ENCODE measurements at regions not wholly inside any gene's neighbourhood (a gene's known extent, or its start where the extent isn't known, plus 50 kb on each side); places are given as distances from the start of the nearest gene placed in this dataset.
A peak's percentile ranks its signal among the peaks of the same experiment; 100 is the strongest.

DNA sequence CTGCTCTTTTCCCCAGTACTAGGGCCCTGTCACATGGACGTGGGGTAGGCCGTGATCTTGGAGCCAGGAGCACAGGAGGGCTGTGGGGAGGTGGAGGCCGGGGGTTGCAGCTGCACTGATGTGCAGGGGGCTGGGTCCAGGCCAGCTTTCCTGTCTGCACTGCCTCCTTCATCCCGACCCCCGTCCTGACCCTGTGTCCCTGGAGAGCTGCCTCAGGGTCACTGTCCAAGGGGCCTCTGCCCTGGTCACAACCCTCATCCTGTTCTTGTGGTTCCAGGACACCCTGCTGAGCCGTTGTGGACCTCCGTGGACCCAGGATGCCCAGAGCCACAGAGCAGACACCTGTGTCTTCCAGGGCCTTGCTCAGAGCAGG is 91.7 kb upstream of the ADRA2C start:
- H3K4me3 ChIP-seq (replicated peaks in 1 of 3; ENCODE audit: insufficient read depth in 1 of 3, low read depth in 2 of 3, low read length in 3 of 3) = no peak overlapping the region
- no peak overlapping the region for H3K27ac ChIP-seq (ENCODE audit: extremely low read length, insufficient read depth, low read length)
- no peak overlapping the region for H2AFZ ChIP-seq (ENCODE audit: low read length)
- H3K9me3 ChIP-seq (ENCODE audit: low read length) = peaks cover 9% of the 10 kb centered on the region; the same call in 1 of the 2 replicates
- no TSS peak for BruUV-seq (replicated peaks)
- intact Hi-C loops (cut with micrococcal nuclease; ENCODE audit: unreplicated experiment) (no loop called here), in situ Hi-C loops (cut with HindIII; ENCODE audit: extremely low pct_ligation_motif_present, low pct_unique_long_range_greater_than_20kb) (no loop called here)
- no peak overlapping the region for H3K9ac ChIP-seq (ENCODE audit: insufficient read depth, low read depth, low read length)
- ChIA-PET POLR2A (no interaction called here), CTCF (ENCODE audit: low intra/inter-chr PET ratio, low total read pairs) (no interaction called here)
- H3K36me3 ChIP-seq (replicated peaks in 1 of 2; ENCODE audit: control insufficient read depth in 1 of 2, insufficient read depth in 2 of 2, low read length in 2 of 2) = no peaks in the 10 kb centered on the region
- DNase-seq (ENCODE audit: low spot score) (no peak), FAIRE-seq (no peak), ATAC-seq (no peak)
- no peak overlapping the region for H3K4me2 ChIP-seq (ENCODE audit: low read depth, low read length)
- no peak for TF ChIP-seq ZNF552 (CRISPR knock-in tag; IDR thresholded peaks at IDR 0.05; ENCODE audit: borderline replicate concordance)
- no peak for TF ChIP-seq ZBTB20 (CRISPR knock-in tag; IDR thresholded peaks at IDR 0.05; ENCODE audit: borderline replicate concordance, low read depth)
- peak; percentile 47 for TF ChIP-seq PCBP2 (optimal IDR thresholded peaks at IDR 0.05; ENCODE audit: low read depth, low read length, poor library complexity, severe bottlenecking)
- TF ChIP-seq MBNL3 (CRISPR knock-in tag; conservative IDR thresholded peaks at IDR 0.05) = no peak
- no peak for TF ChIP-seq ZNF501 (CRISPR knock-in tag; IDR thresholded peaks at IDR 0.05)
- TF ChIP-seq ZNF550 (CRISPR knock-in tag; IDR thresholded peaks at IDR 0.05; ENCODE audit: borderline replicate concordance) = no peak
- no peaks in the 10 kb centered on the region for H4K20me1 ChIP-seq (ENCODE audit: insufficient read depth, low read length)
- H3K27me3 ChIP-seq (ENCODE audit: control insufficient read depth in 1 of 2, insufficient read depth in 2 of 2, low read length in 2 of 2) = peaks cover 6 to 39% of the 10 kb centered on the region in 2 experiments; a peak in 4 of 5 replicates
- H3K79me2 ChIP-seq (ENCODE audit: insufficient read depth, low read length) = no peaks in the 10 kb centered on the region
- 16% methylated on average over 3 of the region's 7 CpGs for WGBS (ENCODE audit: low lambda C conversion rate)
- H3K4me1 ChIP-seq (ENCODE audit: insufficient read depth, low read length) = peaks cover 18% of the 10 kb centered on the region

DNA sequence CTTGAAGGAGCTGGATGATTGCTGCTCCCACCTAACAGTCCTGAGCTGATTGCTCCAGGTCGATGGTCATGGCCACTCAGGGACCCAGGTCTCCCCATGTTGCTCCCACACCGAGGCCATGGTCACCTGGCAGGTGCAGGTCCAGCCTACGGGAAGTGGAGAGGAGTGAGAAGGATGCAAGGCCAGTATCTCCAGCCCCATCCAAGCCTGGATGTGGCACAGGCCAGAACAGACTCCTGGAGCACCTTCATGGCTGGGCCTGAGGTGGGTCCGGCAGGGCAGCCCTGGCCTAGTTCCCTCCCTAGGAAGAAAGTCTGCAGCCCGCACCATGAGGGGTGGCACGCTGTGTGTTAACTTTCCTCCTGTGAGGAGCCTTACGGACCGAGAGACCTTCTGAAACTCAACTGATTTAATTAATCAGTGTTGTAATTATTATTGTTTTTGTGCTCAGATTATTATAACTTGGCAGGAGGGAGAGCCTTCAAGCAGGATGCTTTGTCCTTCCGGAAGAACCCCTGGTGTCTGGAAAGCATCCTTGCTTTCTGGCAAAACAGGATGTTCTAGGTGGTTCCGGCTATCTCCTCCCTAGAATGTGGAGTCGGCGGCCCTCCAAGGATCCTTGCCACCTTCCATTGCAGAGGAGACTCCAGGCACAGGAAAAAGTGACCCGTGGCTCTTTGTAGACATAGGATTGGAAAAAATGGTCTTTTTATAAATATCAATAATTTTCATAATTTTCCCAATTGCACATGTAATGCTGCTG is 92.3 kb upstream of the ADRA2C start:
- WGBS (ENCODE audit: low lambda C conversion rate) = 48% methylated on average over 11 of the region's 13 CpGs
- Histone ChIP-seq H3K27ac (ENCODE audit: extremely low read length, insufficient read depth, low read length) (no peak overlapping the region), H3K79me2 (ENCODE audit: insufficient read depth, low read length) (no peaks in the 10 kb centered on the region), H3K9ac (ENCODE audit: insufficient read depth, low read depth, low read length) (no peak overlapping the region), H3K27me3 (ENCODE audit: control insufficient read depth in 1 of 2, insufficient read depth in 2 of 2, low read length in 2 of 2) (peaks cover 6 to 37% of the 10 kb centered on the region in 2 experiments; a peak in 4 of 5 replicates), H3K9me3 (ENCODE audit: low read length) (peaks cover 9% of the 10 kb centered on the region; the same call in 1 of the 2 replicates), H3K4me1 (ENCODE audit: insufficient read depth, low read length) (peaks cover 18% of the 10 kb centered on the region), H3K36me3 (replicated peaks in 1 of 2; ENCODE audit: control insufficient read depth in 1 of 2, insufficient read depth in 2 of 2, low read length in 2 of 2) (no peaks in the 10 kb centered on the region), H4K20me1 (ENCODE audit: insufficient read depth, low read length) (no peaks in the 10 kb centered on the region), H3K4me2 (ENCODE audit: low read depth, low read length) (no peak overlapping the region), H2AFZ (ENCODE audit: low read length) (no peak overlapping the region), H3K4me3 (replicated peaks in 1 of 3; ENCODE audit: insufficient read depth in 1 of 3, low read depth in 2 of 3, low read length in 3 of 3) (no peak overlapping the region)
- no TSS peak for BruUV-seq (replicated peaks)
- intact Hi-C loops (cut with micrococcal nuclease; ENCODE audit: unreplicated experiment) = no loop called here
- FAIRE-seq = no peak
- TF ChIP-seq ZFP41 (CRISPR knock-in tag; IDR thresholded peaks at IDR 0.05; ENCODE audit: borderline replicate concordance) = no peak
- TF ChIP-seq, protein P1, sequence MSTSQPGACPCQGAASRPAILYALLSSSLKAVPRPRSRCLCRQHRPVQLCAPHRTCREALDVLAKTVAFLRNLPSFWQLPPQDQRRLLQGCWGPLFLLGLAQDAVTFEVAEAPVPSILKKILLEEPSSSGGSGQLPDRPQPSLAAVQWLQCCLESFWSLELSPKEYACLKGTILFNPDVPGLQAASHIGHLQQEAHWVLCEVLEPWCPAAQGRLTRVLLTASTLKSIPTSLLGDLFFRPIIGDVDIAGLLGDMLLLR (CRISPR knock-in tag; IDR thresholded peaks at IDR 0.05) = no peak
- TF ChIP-seq, protein P2, sequence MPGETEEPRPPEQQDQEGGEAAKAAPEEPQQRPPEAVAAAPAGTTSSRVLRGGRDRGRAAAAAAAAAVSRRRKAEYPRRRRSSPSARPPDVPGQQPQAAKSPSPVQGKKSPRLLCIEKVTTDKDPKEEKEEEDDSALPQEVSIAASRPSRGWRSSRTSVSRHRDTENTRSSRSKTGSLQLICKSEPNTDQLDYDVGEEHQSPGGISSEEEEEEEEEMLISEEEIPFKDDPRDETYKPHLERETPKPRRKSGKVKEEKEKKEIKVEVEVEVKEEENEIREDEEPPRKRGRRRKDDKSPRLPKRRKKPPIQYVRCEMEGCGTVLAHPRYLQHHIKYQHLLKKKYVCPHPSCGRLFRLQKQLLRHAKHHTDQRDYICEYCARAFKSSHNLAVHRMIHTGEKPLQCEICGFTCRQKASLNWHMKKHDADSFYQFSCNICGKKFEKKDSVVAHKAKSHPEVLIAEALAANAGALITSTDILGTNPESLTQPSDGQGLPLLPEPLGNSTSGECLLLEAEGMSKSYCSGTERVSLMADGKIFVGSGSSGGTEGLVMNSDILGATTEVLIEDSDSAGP (CRISPR knock-in tag; IDR thresholded peaks at IDR 0.05; ENCODE audit: borderline replicate concordance) = no peak
- in situ Hi-C loops (cut with HindIII; ENCODE audit: extremely low pct_ligation_motif_present, low pct_unique_long_range_greater_than_20kb) = no loop called here
- ATAC-seq = no peak
- DNase-seq (ENCODE audit: low spot score) = no peak
- POLR2A ChIA-PET = no interaction called here
- CTCF ChIA-PET (ENCODE audit: low intra/inter-chr PET ratio, low total read pairs) = no interaction called here
